Frontal cortex (tissue), 3 donors: ENCODE measurements at regions not wholly inside any gene's neighbourhood (a gene's known extent, or its start where the extent isn't known, plus 50 kb on each side); places are given as distances from the start of the nearest gene placed in this dataset.

Experiments
- DNase-seq, 2 donors: peaks; one replicate each; pipeline ENCODE4 v3.0.0; 2012; ENCODE audit warnings: low spot score in 2 of 2
- FAIRE-seq: peaks from 2 replicates; lab custom pipeline; 2012; peaks lifted over from hg19 to GRCh38; lab: Jason Lieb, UNC
- donor health status: control.
- donor health status: control.
- donor health status: control.

- DNase-seq (no peak), FAIRE-seq (no peak)
Measured at GRCh38 chr7:9181356-9181755, 747.9 kb downstream of the NXPH1 start.

GRCh38 chr7:9186730-9187129 is 753.3 kb downstream of the NXPH1 start:
- FAIRE-seq (no peak), DNase-seq (no peak)

GRCh38 chr7:9189703-9190102 is 756.3 kb downstream of the NXPH1 start:
- DNase-seq (no peak), FAIRE-seq (no peak)

GRCh38 chr7:9192969-9193368 is 759.6 kb downstream of the NXPH1 start:
- DNase-seq, result no peak
- FAIRE-seq, result no peak

- no peak for DNase-seq
- no peak for FAIRE-seq
Measured at GRCh38 chr7:9200626-9201025, 767.2 kb downstream of the NXPH1 start.

GRCh38 chr7:9201928-9202327 is 768.5 kb downstream of the NXPH1 start:
- FAIRE-seq, result no peak
- no peak for DNase-seq

- FAIRE-seq (no peak), DNase-seq (no peak)
Measured at GRCh38 chr7:9204571-9204970, 771.2 kb downstream of the NXPH1 start.

GRCh38 chr7:9210114-9210513 is 776.7 kb downstream of the NXPH1 start:
- FAIRE-seq (no peak), DNase-seq (no peak)

- DNase-seq, result no peak
- FAIRE-seq, result no peak
Measured at GRCh38 chr7:9217204-9217603, 783.8 kb downstream of the NXPH1 start.

- FAIRE-seq (no peak), DNase-seq (no peak)
Measured at GRCh38 chr7:9226500-9226899, 793.1 kb downstream of the NXPH1 start.

- FAIRE-seq (no peak), DNase-seq (no peak)
Measured at GRCh38 chr7:9231630-9232121, 798.3 kb downstream of the NXPH1 start.

- DNase-seq, result no peak
- no peak for FAIRE-seq
Measured at GRCh38 chr7:9240001-9240400, 806.6 kb downstream of the NXPH1 start.

- DNase-seq, result no peak
Measured at GRCh38 chr7:9241826-9242225, 808.4 kb downstream of the NXPH1 start.

GRCh38 chr7:9242636-9243035 is 809.2 kb downstream of the NXPH1 start:
- no peak for DNase-seq
- FAIRE-seq, result no peak

More at GRCh38 chr7:9241826-9242225, 808.4 kb downstream of the NXPH1 start:
- no peak for FAIRE-seq

- FAIRE-seq (no peak), DNase-seq (no peak)
Measured at GRCh38 chr7:9250876-9251275, 817.5 kb downstream of the NXPH1 start.

- no peak for DNase-seq
- FAIRE-seq, result no peak
Measured at GRCh38 chr7:9264395-9264794, 831.0 kb downstream of the NXPH1 start.

- DNase-seq (no peak), FAIRE-seq (no peak)
Measured at GRCh38 chr7:9280088-9280487, 846.7 kb downstream of the NXPH1 start.

GRCh38 chr7:9283246-9283645 is 849.8 kb downstream of the NXPH1 start:
- FAIRE-seq (no peak), DNase-seq (no peak)

- DNase-seq (no peak), FAIRE-seq (no peak)
Measured at GRCh38 chr7:9302436-9302835, 869.0 kb downstream of the NXPH1 start.

- FAIRE-seq, result no peak
Measured at GRCh38 chr7:9307131-9307530, 873.7 kb downstream of the NXPH1 start.

GRCh38 chr7:9324513-9324912 is 891.1 kb downstream of the NXPH1 start:
- no peak for DNase-seq
- no peak for FAIRE-seq

More at GRCh38 chr7:9307131-9307530, 873.7 kb downstream of the NXPH1 start:
- no peak for DNase-seq

- no peak for DNase-seq
- FAIRE-seq, result no peak
Measured at GRCh38 chr7:9328296-9328695, 894.9 kb downstream of the NXPH1 start.

GRCh38 chr7:9349625-9350024 is 916.2 kb downstream of the NXPH1 start:
- no peak for DNase-seq
- FAIRE-seq, result no peak
